PC-3 (cell line): ENCODE measurements at regions not wholly inside any gene's neighbourhood (a gene's known extent, or its start where the extent isn't known, plus 50 kb on each side); places are given as distances from the start of the nearest gene placed in this dataset.

Source experiments
- EZH2 ChIP-seq: fragments of 300-600 bp; sonication (generic); IDR thresholded peaks from one replicate; pipeline ENCODE4 v1.6.1; 2017; ENCODE audit warnings: antibody characterized with exemption, mild to moderate bottlenecking, low read length; ENCODE audit not compliant: unreplicated experiment
- EZH2phosphoT487 ChIP-seq: fragments of 300-600 bp; sonication (generic); IDR thresholded peaks from 2 replicates; pipeline ENCODE4 v1.6.1; 2018; ENCODE audit warnings: mild to moderate bottlenecking, antibody characterized with exemption, low read length, borderline replicate concordance
- TF ChIP-seq, protein P1 (sequence below): fragments of 300-600 bp; sonication (generic); conservative IDR thresholded peaks from 2 replicates; pipeline ENCODE4 v1.5.1; 2017; ENCODE audit warnings: antibody characterized with exemption, low read depth, mild to moderate bottlenecking, low read length

DNA sequence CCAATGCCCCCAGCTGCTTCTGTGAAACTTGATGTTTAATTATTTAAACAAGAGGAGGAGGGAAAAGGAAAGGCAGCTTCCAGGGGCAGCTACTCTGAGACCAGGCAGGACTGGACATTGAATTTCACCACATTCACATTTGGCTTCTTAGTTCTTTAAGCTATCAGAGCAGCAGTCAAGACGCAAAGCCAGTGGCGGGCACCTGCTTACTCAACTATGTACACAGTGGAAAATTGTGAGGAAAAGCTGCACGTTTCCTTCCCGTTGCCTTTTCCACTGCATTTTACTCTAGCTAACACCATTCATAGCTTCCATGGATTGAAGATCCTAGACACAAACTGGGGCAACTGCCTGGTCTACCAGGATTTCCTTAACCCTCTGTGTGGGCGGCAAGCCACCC lies 200.3 kb downstream of the ERCC6L2 start:
- TF ChIP-seq, protein P1, sequence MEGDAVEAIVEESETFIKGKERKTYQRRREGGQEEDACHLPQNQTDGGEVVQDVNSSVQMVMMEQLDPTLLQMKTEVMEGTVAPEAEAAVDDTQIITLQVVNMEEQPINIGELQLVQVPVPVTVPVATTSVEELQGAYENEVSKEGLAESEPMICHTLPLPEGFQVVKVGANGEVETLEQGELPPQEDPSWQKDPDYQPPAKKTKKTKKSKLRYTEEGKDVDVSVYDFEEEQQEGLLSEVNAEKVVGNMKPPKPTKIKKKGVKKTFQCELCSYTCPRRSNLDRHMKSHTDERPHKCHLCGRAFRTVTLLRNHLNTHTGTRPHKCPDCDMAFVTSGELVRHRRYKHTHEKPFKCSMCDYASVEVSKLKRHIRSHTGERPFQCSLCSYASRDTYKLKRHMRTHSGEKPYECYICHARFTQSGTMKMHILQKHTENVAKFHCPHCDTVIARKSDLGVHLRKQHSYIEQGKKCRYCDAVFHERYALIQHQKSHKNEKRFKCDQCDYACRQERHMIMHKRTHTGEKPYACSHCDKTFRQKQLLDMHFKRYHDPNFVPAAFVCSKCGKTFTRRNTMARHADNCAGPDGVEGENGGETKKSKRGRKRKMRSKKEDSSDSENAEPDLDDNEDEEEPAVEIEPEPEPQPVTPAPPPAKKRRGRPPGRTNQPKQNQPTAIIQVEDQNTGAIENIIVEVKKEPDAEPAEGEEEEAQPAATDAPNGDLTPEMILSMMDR, result no peak
- TF ChIP-seq EZH2 (no peak), EZH2phosphoT487 (no peak)
